ENCODE measurements at regions not wholly inside any gene's neighbourhood (a gene's known extent, or its start where the extent isn't known, plus 50 kb on each side); places are given as distances from the start of the nearest gene placed in this dataset.

GRCh38 chr4:159012381-159012780 lies 90.5 kb upstream of the RAPGEF2 start:
- H3K9me3 ChIP-seq (ENCODE audit: control insufficient read depth, insufficient read depth, low read depth, low read length): no peaks in the 10 kb centered on the region
- peaks cover 5% of the 10 kb centered on the region; the same call in 1 of the 2 replicates for H3K4me1 ChIP-seq (ENCODE audit: control insufficient read depth, insufficient read depth, low read length)
- no peak overlapping the region for H3K4me3 ChIP-seq (ENCODE audit: low read depth, low read length)
- POLR2A ChIA-PET: interaction anchor here (0.7 kb wide), 1 partner anchor 238 kb away, joined by 3 read pairs; no protein-coding TSS in a partner anchor
- no peak overlapping the region for H3K27ac ChIP-seq (ENCODE audit: extremely low read depth, low read depth, low read length)
- CTCF ChIA-PET: no interaction called here
- H3K36me3 ChIP-seq (ENCODE audit: control insufficient read depth in 2 of 2, insufficient read depth in 1 of 2, low read length in 2 of 2): no peaks in the 10 kb centered on the region
- no peak for TF ChIP-seq ZNF221 (tag by site-specific recombination; IDR thresholded peaks at IDR 0.05; ENCODE audit: borderline replicate concordance)
- peak; percentile 36; the same call in 1 of the 2 replicates for TF ChIP-seq ZFHX2 (tag by site-specific recombination; conservative IDR thresholded peaks at IDR 0.05)

DNA sequence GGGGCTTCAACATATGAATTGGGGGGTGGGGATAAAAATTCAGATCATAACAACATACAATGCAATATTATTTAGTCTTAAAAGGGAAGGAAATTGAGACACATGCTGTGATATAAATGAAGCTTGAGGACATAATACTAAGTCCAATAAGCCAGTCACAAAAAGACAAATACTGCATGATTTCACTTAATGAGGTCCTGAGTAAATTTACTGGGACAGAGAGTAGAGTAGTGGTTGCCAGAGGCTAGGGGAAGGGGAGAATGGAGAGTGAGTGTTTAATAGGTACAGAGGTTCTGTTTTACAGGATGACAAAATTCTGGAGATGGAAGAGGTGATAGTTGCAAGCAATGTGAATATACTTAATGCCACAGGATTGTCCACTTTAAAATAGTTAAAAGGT lies 89.2 kb upstream of the RAPGEF2 start:
- POLR2A ChIA-PET: no interaction called here
- H3K36me3 ChIP-seq (ENCODE audit: control insufficient read depth in 2 of 2, insufficient read depth in 1 of 2, low read length in 2 of 2): no peaks in the 10 kb centered on the region
- no peak overlapping the region for H3K27ac ChIP-seq (ENCODE audit: extremely low read depth, low read depth, low read length)
- peaks cover 5% of the 10 kb centered on the region; the same call in 1 of the 2 replicates for H3K4me1 ChIP-seq (ENCODE audit: control insufficient read depth, insufficient read depth, low read length)
- CTCF ChIA-PET: no interaction called here
- no peak overlapping the region for H3K4me3 ChIP-seq (ENCODE audit: low read depth, low read length)
- TF ChIP-seq SP2 (tag by site-specific recombination; IDR thresholded peaks at IDR 0.05) (no peak), ZNF580 (tag by site-specific recombination; IDR thresholded peaks at IDR 0.05) (no peak), ZNF2 (tag by site-specific recombination; IDR thresholded peaks at IDR 0.05) (no peak), ZBTB48 (tag by site-specific recombination; IDR thresholded peaks at IDR 0.05) (no peak), PRDM1 (tag by site-specific recombination; IDR thresholded peaks at IDR 0.05) (no peak), ZNF658 (tag by site-specific recombination; IDR thresholded peaks at IDR 0.05) (no peak), ZNF112 (tag by site-specific recombination; IDR thresholded peaks at IDR 0.05) (no peak)
- H3K9me3 ChIP-seq (ENCODE audit: control insufficient read depth, insufficient read depth, low read depth, low read length): no peaks in the 10 kb centered on the region

- Histone ChIP-seq H3K4me3 (ENCODE audit: low read depth, low read length) (no peak overlapping the region), H3K27ac (ENCODE audit: extremely low read depth, low read depth, low read length) (no peak overlapping the region), H3K9me3 (ENCODE audit: control insufficient read depth, insufficient read depth, low read depth, low read length) (no peaks in the 10 kb centered on the region), H3K36me3 (ENCODE audit: control insufficient read depth in 2 of 2, insufficient read depth in 1 of 2, low read length in 2 of 2) (no peaks in the 10 kb centered on the region), H3K4me1 (ENCODE audit: control insufficient read depth, insufficient read depth, low read length) (peaks cover 5% of the 10 kb centered on the region; the same call in 1 of the 2 replicates)
- no peak for TF ChIP-seq ZNF514 (tag by site-specific recombination; IDR thresholded peaks at IDR 0.05)
- TF ChIP-seq ZNF549 (tag by site-specific recombination; IDR thresholded peaks at IDR 0.05): no peak
- no peak for TF ChIP-seq ZNF266 (tag by site-specific recombination; IDR thresholded peaks at IDR 0.05; ENCODE audit: low read depth)
- no peak for TF ChIP-seq TCF7L2 (IDR thresholded peaks at IDR 0.05; ENCODE audit: borderline replicate concordance, low read depth, low read length)
- TF ChIP-seq ZNF501 (tag by site-specific recombination; IDR thresholded peaks at IDR 0.05): no peak
- TF ChIP-seq ZFP37 (tag by site-specific recombination; IDR thresholded peaks at IDR 0.05): no peak
- TF ChIP-seq, protein P1, sequence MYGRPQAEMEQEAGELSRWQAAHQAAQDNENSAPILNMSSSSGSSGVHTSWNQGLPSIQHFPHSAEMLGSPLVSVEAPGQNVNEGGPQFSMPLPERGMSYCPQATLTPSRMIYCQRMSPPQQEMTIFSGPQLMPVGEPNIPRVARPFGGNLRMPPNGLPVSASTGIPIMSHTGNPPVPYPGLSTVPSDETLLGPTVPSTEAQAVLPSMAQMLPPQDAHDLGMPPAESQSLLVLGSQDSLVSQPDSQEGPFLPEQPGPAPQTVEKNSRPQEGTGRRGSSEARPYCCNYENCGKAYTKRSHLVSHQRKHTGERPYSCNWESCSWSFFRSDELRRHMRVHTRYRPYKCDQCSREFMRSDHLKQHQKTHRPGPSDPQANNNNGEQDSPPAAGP (tag by site-specific recombination; IDR thresholded peaks at IDR 0.05): no peak
- ChIA-PET POLR2A (no interaction called here), CTCF (interaction anchor here (0.6 to 1.5 kb wide), 2 partner anchors 163 to 225 kb away, joined by 3 to 5 read pairs; no protein-coding TSS in a partner anchor)
Observed at GRCh38 chr4:159014859-159015258, 88.0 kb upstream of the RAPGEF2 start.

DNA sequence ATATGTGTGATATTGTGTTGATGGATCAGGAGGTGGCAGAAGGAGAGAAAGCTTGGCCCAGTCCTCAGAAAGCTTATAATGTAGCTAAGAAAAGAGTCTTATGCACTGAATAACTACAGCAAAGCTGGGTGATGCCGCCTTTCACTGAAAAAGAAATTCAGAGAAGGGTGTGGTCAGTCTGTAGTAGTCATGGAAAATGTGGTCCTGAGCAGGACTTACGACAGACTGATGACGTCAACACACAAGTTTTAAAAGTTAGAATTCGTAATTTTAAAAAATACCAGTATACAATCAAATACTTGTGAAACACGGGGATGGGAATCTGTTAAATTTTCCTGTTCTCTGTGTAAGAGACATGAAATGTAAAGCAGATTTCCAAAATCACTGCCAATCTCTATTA lies 87.0 kb upstream of the RAPGEF2 start:
- H3K9me3 ChIP-seq (ENCODE audit: control insufficient read depth, insufficient read depth, low read depth, low read length): no peaks in the 10 kb centered on the region
- H3K27ac ChIP-seq (ENCODE audit: extremely low read depth, low read depth, low read length): no peak overlapping the region
- H3K4me1 ChIP-seq (ENCODE audit: control insufficient read depth, insufficient read depth, low read length): peaks cover 5% of the 10 kb centered on the region; the same call in 1 of the 2 replicates
- POLR2A ChIA-PET: interaction anchor here (0.6 kb wide), 1 partner anchor 569 kb away, joined by 5 read pairs; no protein-coding TSS in a partner anchor
- H3K36me3 ChIP-seq (ENCODE audit: control insufficient read depth in 2 of 2, insufficient read depth in 1 of 2, low read length in 2 of 2): no peaks in the 10 kb centered on the region
- TF ChIP-seq ZNF830 (tag by site-specific recombination; IDR thresholded peaks at IDR 0.05; ENCODE audit: low read depth) (no peak), ZNF747 (tag by site-specific recombination; IDR thresholded peaks at IDR 0.05) (no peak), GLI2 (tag by site-specific recombination; IDR thresholded peaks at IDR 0.05; ENCODE audit: borderline replicate concordance, low read depth) (no peak)
- CTCF ChIA-PET: interaction anchor here (0.6 to 1.8 kb wide), 5 partner anchors 105 to 799 kb away, joined by 3 to 10 read pairs (median 4); no protein-coding TSS in a partner anchor
- H3K4me3 ChIP-seq (ENCODE audit: low read depth, low read length): no peak overlapping the region
